ENCODE measurements at regions not wholly inside any gene's neighbourhood (a gene's known extent, or its start where the extent isn't known, plus 50 kb on each side); places are given as distances from the start of the nearest gene placed in this dataset.

- TF ChIP-seq CTCF (conservative IDR thresholded peaks at IDR 0.05 in 1 of 2, IDR thresholded peaks at IDR 0.05 in 1 of 2; ENCODE audit: low read depth in 1 of 2, low read length in 2 of 2) (no peak), EZH2 (IDR thresholded peaks at IDR 0.05; ENCODE audit: low read length, missing control alignments) (no peak)
Observed at GRCh38 chr12:19998411-19998810, 369.9 kb upstream of the PDE3A start.

GRCh38 chr12:19998961-19999804 lies 369.2 kb upstream of the PDE3A start:
- H3K4me2 ChIP-seq (ENCODE audit: extremely low read depth, insufficient read depth, low read length): no peak overlapping the region
- H3K27ac ChIP-seq (ENCODE audit: insufficient read depth, low read length): no peak overlapping the region
- no peak overlapping the region for H2AFZ ChIP-seq (ENCODE audit: low read length)

More at GRCh38 chr12:19998411-19998810, 369.9 kb upstream of the PDE3A start:
- Histone ChIP-seq H3K4me2 (ENCODE audit: extremely low read depth, insufficient read depth, low read length) (no peak overlapping the region), H3K27me3 (ENCODE audit: control insufficient read depth, insufficient read depth, low read length) (no peaks in the 10 kb centered on the region), H3K27ac (ENCODE audit: insufficient read depth, low read length) (no peak overlapping the region), H3K36me3 (ENCODE audit: control insufficient read depth, insufficient read depth, low read length) (no peaks in the 10 kb centered on the region), H3K4me1 (ENCODE audit: control insufficient read depth, extremely low read depth, insufficient read depth, low read length) (no peaks in the 10 kb centered on the region), H3K9me3 (ENCODE audit: control insufficient read depth, insufficient read depth, low read depth, low read length) (no peaks in the 10 kb centered on the region), H3K4me3 (replicated peaks in 1 of 4; ENCODE audit: control extremely low read depth in 1 of 4, insufficient read depth in 1 of 4, low read depth in 3 of 4, low read length in 4 of 4) (no peak overlapping the region), H2AFZ (ENCODE audit: low read length) (no peak overlapping the region), H3K79me2 (ENCODE audit: control insufficient read depth, insufficient read depth, low read length) (no peaks in the 10 kb centered on the region), H4K20me1 (ENCODE audit: control insufficient read depth, extremely low read depth, insufficient read depth, low read length) (no peaks in the 10 kb centered on the region), H3K9ac (ENCODE audit: insufficient read depth, low read length) (no peak overlapping the region)
- no peak for DNase-seq (ENCODE audit: low read depth in 2 of 2)

GRCh38 chr12:19999805-20000138 lies 368.6 kb upstream of the PDE3A start:
- Histone ChIP-seq H3K9ac (ENCODE audit: insufficient read depth, low read length) (no peak overlapping the region), H3K4me2 (ENCODE audit: extremely low read depth, insufficient read depth, low read length) (no peak overlapping the region), H2AFZ (ENCODE audit: low read length) (no peak overlapping the region), H4K20me1 (ENCODE audit: control insufficient read depth, extremely low read depth, insufficient read depth, low read length) (no peaks in the 10 kb centered on the region), H3K36me3 (ENCODE audit: control insufficient read depth, insufficient read depth, low read length) (no peaks in the 10 kb centered on the region), H3K27me3 (ENCODE audit: control insufficient read depth, insufficient read depth, low read length) (no peaks in the 10 kb centered on the region), H3K4me3 (replicated peaks in 1 of 4; ENCODE audit: control extremely low read depth in 1 of 4, insufficient read depth in 1 of 4, low read depth in 3 of 4, low read length in 4 of 4) (no peak overlapping the region), H3K27ac (ENCODE audit: insufficient read depth, low read length) (no peak overlapping the region), H3K79me2 (ENCODE audit: control insufficient read depth, insufficient read depth, low read length) (no peaks in the 10 kb centered on the region), H3K9me3 (ENCODE audit: control insufficient read depth, insufficient read depth, low read depth, low read length) (no peaks in the 10 kb centered on the region), H3K4me1 (ENCODE audit: control insufficient read depth, extremely low read depth, insufficient read depth, low read length) (no peaks in the 10 kb centered on the region)
- TF ChIP-seq CTCF (conservative IDR thresholded peaks at IDR 0.05 in 1 of 2, IDR thresholded peaks at IDR 0.05 in 1 of 2; ENCODE audit: low read depth in 1 of 2, low read length in 2 of 2): no peak
- no peak for TF ChIP-seq EZH2 (IDR thresholded peaks at IDR 0.05; ENCODE audit: low read length, missing control alignments)
- no peak for DNase-seq (ENCODE audit: low read depth in 2 of 2)

More at GRCh38 chr12:19998961-19999804, 369.2 kb upstream of the PDE3A start:
- no peak for TF ChIP-seq EZH2 (IDR thresholded peaks at IDR 0.05; ENCODE audit: low read length, missing control alignments)
- no peak for TF ChIP-seq CTCF (conservative IDR thresholded peaks at IDR 0.05 in 1 of 2, IDR thresholded peaks at IDR 0.05 in 1 of 2; ENCODE audit: low read depth in 1 of 2, low read length in 2 of 2)
- Histone ChIP-seq H3K9ac (ENCODE audit: insufficient read depth, low read length) (no peak overlapping the region), H3K79me2 (ENCODE audit: control insufficient read depth, insufficient read depth, low read length) (no peaks in the 10 kb centered on the region), H3K36me3 (ENCODE audit: control insufficient read depth, insufficient read depth, low read length) (no peaks in the 10 kb centered on the region), H3K4me3 (replicated peaks in 1 of 4; ENCODE audit: control extremely low read depth in 1 of 4, insufficient read depth in 1 of 4, low read depth in 3 of 4, low read length in 4 of 4) (no peak overlapping the region), H3K9me3 (ENCODE audit: control insufficient read depth, insufficient read depth, low read depth, low read length) (no peaks in the 10 kb centered on the region), H3K27me3 (ENCODE audit: control insufficient read depth, insufficient read depth, low read length) (no peaks in the 10 kb centered on the region), H3K4me1 (ENCODE audit: control insufficient read depth, extremely low read depth, insufficient read depth, low read length) (no peaks in the 10 kb centered on the region), H4K20me1 (ENCODE audit: control insufficient read depth, extremely low read depth, insufficient read depth, low read length) (no peaks in the 10 kb centered on the region)
- no peak for DNase-seq (ENCODE audit: low read depth in 2 of 2)

Measured in fibroblast of lung (primary cell).